ENCODE measurements at regions not wholly inside any gene's neighbourhood (a gene's known extent, or its start where the extent isn't known, plus 50 kb on each side); places are given as distances from the start of the nearest gene placed in this dataset.

GRCh38 chr15:61308437-61308836 is 79.3 kb upstream of the RORA start:
- TF ChIP-seq, protein P1, sequence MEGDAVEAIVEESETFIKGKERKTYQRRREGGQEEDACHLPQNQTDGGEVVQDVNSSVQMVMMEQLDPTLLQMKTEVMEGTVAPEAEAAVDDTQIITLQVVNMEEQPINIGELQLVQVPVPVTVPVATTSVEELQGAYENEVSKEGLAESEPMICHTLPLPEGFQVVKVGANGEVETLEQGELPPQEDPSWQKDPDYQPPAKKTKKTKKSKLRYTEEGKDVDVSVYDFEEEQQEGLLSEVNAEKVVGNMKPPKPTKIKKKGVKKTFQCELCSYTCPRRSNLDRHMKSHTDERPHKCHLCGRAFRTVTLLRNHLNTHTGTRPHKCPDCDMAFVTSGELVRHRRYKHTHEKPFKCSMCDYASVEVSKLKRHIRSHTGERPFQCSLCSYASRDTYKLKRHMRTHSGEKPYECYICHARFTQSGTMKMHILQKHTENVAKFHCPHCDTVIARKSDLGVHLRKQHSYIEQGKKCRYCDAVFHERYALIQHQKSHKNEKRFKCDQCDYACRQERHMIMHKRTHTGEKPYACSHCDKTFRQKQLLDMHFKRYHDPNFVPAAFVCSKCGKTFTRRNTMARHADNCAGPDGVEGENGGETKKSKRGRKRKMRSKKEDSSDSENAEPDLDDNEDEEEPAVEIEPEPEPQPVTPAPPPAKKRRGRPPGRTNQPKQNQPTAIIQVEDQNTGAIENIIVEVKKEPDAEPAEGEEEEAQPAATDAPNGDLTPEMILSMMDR (IDR thresholded peaks at IDR 0.05; ENCODE audit: low read depth, low read length) = no peak
- no peak for TF ChIP-seq EZH2phosphoT487 (IDR thresholded peaks at IDR 0.05; ENCODE audit: low read depth)

All from OCI-LY3 (cell line).